ENCODE measurements at regions not wholly inside any gene's neighbourhood (a gene's known extent, or its start where the extent isn't known, plus 50 kb on each side); places are given as distances from the start of the nearest gene placed in this dataset.
"Not testable (repeated sequence)": the region's sequence is repeated elsewhere in the genome, so short reads cannot be mapped to it uniquely, and the experiment has no call there.

- not testable (repeated sequence) for H3K4me1 ChIP-seq (ENCODE audit: insufficient read depth); H3F3A ChIP-seq (replicated peaks; ENCODE audit: low read depth); H3K4me2 ChIP-seq; H3K4me3 Mint-ChIP-seq; H3K27ac ChIP-seq (ENCODE audit: low read depth); H3K27me3 ChIP-seq (ENCODE audit: insufficient read depth); H4K20me1 ChIP-seq (replicated peaks; ENCODE audit: insufficient read depth); H2AFZ ChIP-seq; ATAC-seq; H3K9me2 ChIP-seq (ENCODE audit: insufficient read depth); H3K79me2 ChIP-seq (replicated peaks; ENCODE audit: insufficient read depth); DNase-seq (ENCODE audit: low spot score); H3K4me1 Mint-ChIP-seq; H3K27ac Mint-ChIP-seq
- H3K36me3 ChIP-seq (ENCODE audit: insufficient read depth): peaks cover 33% of the 10 kb centered on the region
- Mint-ChIP-seq H3K36me3 (ENCODE audit: low read depth) (peaks cover 81% of the 10 kb centered on the region), H3K9me3 (peaks cover 79% of the 10 kb centered on the region), H3K27me3 (ENCODE audit: insufficient read depth, low read depth, poor library complexity) (peaks cover 40% of the 10 kb centered on the region)
- H3K4me3 ChIP-seq: peak overlapping the region; percentile 28; the same call in 1 of the 2 replicates
Measured at GRCh38 chr15:22254409-22255045, 174.2 kb downstream of the OR4M2 start.

GRCh38 chr15:22255606-22256005 is 175.3 kb downstream of the OR4M2 start:
- H3K4me3 ChIP-seq; DNase-seq (ENCODE audit: low spot score); H3K79me2 ChIP-seq (replicated peaks; ENCODE audit: insufficient read depth); H3K4me1 ChIP-seq (ENCODE audit: insufficient read depth); H3K4me2 ChIP-seq; H3K9me2 ChIP-seq (ENCODE audit: insufficient read depth); H3K4me3 Mint-ChIP-seq; H3K27ac Mint-ChIP-seq; H3F3A ChIP-seq (replicated peaks; ENCODE audit: low read depth); H2AFZ ChIP-seq; H4K20me1 ChIP-seq (replicated peaks; ENCODE audit: insufficient read depth); H3K4me1 Mint-ChIP-seq; H3K27me3 ChIP-seq (ENCODE audit: insufficient read depth); ATAC-seq; H3K27ac ChIP-seq (ENCODE audit: low read depth): not testable (repeated sequence)
- Mint-ChIP-seq H3K27me3 (ENCODE audit: insufficient read depth, low read depth, poor library complexity) (peaks cover 40% of the 10 kb centered on the region), H3K36me3 (ENCODE audit: low read depth) (peaks cover 83% of the 10 kb centered on the region), H3K9me3 (peaks cover 69% of the 10 kb centered on the region)
- H3K36me3 ChIP-seq (ENCODE audit: insufficient read depth): peaks cover 30% of the 10 kb centered on the region

GRCh38 chr15:22256389-22257046 is 176.2 kb downstream of the OR4M2 start:
- ATAC-seq; H3K79me2 ChIP-seq (replicated peaks; ENCODE audit: insufficient read depth); H3F3A ChIP-seq (replicated peaks; ENCODE audit: low read depth); H3K27ac Mint-ChIP-seq; H3K9me2 ChIP-seq (ENCODE audit: insufficient read depth); H3K4me3 Mint-ChIP-seq; H3K4me2 ChIP-seq; H3K4me1 ChIP-seq (ENCODE audit: insufficient read depth); DNase-seq (ENCODE audit: low spot score); H3K4me1 Mint-ChIP-seq; H3K4me3 ChIP-seq; H3K27me3 ChIP-seq (ENCODE audit: insufficient read depth); H4K20me1 ChIP-seq (replicated peaks; ENCODE audit: insufficient read depth); H3K27ac ChIP-seq (ENCODE audit: low read depth); H2AFZ ChIP-seq: not testable (repeated sequence)
- H3K36me3 ChIP-seq (ENCODE audit: insufficient read depth): peaks cover 26% of the 10 kb centered on the region
- H3K9me3 Mint-ChIP-seq: peaks cover 59% of the 10 kb centered on the region
- peaks cover 81% of the 10 kb centered on the region for H3K36me3 Mint-ChIP-seq (ENCODE audit: low read depth)
- H3K27me3 Mint-ChIP-seq (ENCODE audit: insufficient read depth, low read depth, poor library complexity): peaks cover 37% of the 10 kb centered on the region

GRCh38 chr15:22257047-22258008 is 177.0 kb downstream of the OR4M2 start:
- no peak overlapping the region for H3K27ac Mint-ChIP-seq
- peaks cover 51% of the 10 kb centered on the region for H3K9me3 Mint-ChIP-seq
- Histone ChIP-seq H3K79me2 (replicated peaks; ENCODE audit: insufficient read depth) (no peaks in the 10 kb centered on the region), H3K4me1 (ENCODE audit: insufficient read depth) (no peaks in the 10 kb centered on the region), H3F3A (replicated peaks; ENCODE audit: low read depth) (no peaks in the 10 kb centered on the region), H4K20me1 (replicated peaks; ENCODE audit: insufficient read depth) (no peaks in the 10 kb centered on the region), H3K27me3 (ENCODE audit: insufficient read depth) (no peaks in the 10 kb centered on the region), H2AFZ (no peak overlapping the region), H3K4me3 (no peak overlapping the region), H3K9me2 (ENCODE audit: insufficient read depth) (no peaks in the 10 kb centered on the region), H3K4me2 (no peak overlapping the region), H3K27ac (ENCODE audit: low read depth) (no peak overlapping the region), H3K36me3 (ENCODE audit: insufficient read depth) (peaks cover 18% of the 10 kb centered on the region)
- H3K27me3 Mint-ChIP-seq (ENCODE audit: insufficient read depth, low read depth, poor library complexity): peaks cover 35% of the 10 kb centered on the region
- H3K36me3 Mint-ChIP-seq (ENCODE audit: low read depth): peaks cover 78% of the 10 kb centered on the region
- H3K4me3 Mint-ChIP-seq: no peak overlapping the region
- ATAC-seq: no peak
- no peak for DNase-seq (ENCODE audit: low spot score)
- no peaks in the 10 kb centered on the region for H3K4me1 Mint-ChIP-seq
- TF ChIP-seq POLR2AphosphoS5 (IDR thresholded peaks at IDR 0.05; ENCODE audit: low read depth) (no peak), ZNF331 (CRISPR knock-in tag; IDR thresholded peaks at IDR 0.05; ENCODE audit: low read depth) (no peak), CTCF (conservative IDR thresholded peaks at IDR 0.05; ENCODE audit: low read depth in 2 of 2) (no peak), NANOG (IDR thresholded peaks at IDR 0.05; ENCODE audit: borderline replicate concordance) (no peak), REST (IDR thresholded peaks at IDR 0.05; ENCODE audit: unreplicated experiment) (no peak), ZNF114 (CRISPR knock-in tag; IDR thresholded peaks at IDR 0.05) (no peak)

All from GM23338 (cell line).